ENCODE measurements at regions not wholly inside any gene's neighbourhood (a gene's known extent, or its start where the extent isn't known, plus 50 kb on each side); places are given as distances from the start of the nearest gene placed in this dataset.

DNA sequence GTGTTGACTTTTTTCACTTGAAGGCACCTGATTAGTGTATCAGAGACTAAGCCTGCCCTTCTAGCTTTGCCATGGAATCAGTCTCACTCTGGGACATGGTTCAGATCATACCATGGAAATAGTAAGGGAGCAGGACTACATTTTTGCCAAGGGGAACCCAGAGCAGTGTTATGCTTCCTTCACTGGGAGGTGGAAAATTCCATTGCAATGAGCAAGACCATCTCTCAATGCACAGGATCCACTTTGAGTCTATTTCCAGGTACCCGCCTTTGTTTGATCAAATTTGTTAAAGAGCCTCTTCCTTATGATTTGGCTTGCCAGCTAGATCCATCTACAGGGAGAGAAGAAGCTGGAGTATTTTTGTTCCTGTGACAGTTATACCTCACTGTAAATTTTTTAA is 395.8 kb downstream of the MTX2 start:
- TF ChIP-seq YY1 (IDR thresholded peaks at IDR 0.05; ENCODE audit: low read depth), result no peak
- no peak for TF ChIP-seq RAD21 (IDR thresholded peaks at IDR 0.05; ENCODE audit: low read depth)
- TF ChIP-seq, protein P1, sequence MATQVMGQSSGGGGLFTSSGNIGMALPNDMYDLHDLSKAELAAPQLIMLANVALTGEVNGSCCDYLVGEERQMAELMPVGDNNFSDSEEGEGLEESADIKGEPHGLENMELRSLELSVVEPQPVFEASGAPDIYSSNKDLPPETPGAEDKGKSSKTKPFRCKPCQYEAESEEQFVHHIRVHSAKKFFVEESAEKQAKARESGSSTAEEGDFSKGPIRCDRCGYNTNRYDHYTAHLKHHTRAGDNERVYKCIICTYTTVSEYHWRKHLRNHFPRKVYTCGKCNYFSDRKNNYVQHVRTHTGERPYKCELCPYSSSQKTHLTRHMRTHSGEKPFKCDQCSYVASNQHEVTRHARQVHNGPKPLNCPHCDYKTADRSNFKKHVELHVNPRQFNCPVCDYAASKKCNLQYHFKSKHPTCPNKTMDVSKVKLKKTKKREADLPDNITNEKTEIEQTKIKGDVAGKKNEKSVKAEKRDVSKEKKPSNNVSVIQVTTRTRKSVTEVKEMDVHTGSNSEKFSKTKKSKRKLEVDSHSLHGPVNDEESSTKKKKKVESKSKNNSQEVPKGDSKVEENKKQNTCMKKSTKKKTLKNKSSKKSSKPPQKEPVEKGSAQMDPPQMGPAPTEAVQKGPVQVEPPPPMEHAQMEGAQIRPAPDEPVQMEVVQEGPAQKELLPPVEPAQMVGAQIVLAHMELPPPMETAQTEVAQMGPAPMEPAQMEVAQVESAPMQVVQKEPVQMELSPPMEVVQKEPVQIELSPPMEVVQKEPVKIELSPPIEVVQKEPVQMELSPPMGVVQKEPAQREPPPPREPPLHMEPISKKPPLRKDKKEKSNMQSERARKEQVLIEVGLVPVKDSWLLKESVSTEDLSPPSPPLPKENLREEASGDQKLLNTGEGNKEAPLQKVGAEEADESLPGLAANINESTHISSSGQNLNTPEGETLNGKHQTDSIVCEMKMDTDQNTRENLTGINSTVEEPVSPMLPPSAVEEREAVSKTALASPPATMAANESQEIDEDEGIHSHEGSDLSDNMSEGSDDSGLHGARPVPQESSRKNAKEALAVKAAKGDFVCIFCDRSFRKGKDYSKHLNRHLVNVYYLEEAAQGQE (IDR thresholded peaks at IDR 0.05; ENCODE audit: low read depth), result no peak
- no peak for TF ChIP-seq EP300 (IDR thresholded peaks at IDR 0.05; ENCODE audit: borderline replicate concordance)
- no peak for TF ChIP-seq CEBPB (IDR thresholded peaks at IDR 0.05)
- TF ChIP-seq TCF12 (IDR thresholded peaks at IDR 0.05; ENCODE audit: low read depth), result no peak
- TF ChIP-seq TEAD4 (IDR thresholded peaks at IDR 0.05), result no peak
- no peak for TF ChIP-seq TAF1 (IDR thresholded peaks at IDR 0.05; ENCODE audit: low read depth)
- TF ChIP-seq, protein P2, sequence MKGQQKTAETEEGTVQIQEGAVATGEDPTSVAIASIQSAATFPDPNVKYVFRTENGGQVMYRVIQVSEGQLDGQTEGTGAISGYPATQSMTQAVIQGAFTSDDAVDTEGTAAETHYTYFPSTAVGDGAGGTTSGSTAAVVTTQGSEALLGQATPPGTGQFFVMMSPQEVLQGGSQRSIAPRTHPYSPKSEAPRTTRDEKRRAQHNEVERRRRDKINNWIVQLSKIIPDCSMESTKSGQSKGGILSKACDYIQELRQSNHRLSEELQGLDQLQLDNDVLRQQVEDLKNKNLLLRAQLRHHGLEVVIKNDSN (IDR thresholded peaks at IDR 0.05), result no peak
- TF ChIP-seq CREB1 (IDR thresholded peaks at IDR 0.05; ENCODE audit: low read depth), result no peak
- TF ChIP-seq NFIC (IDR thresholded peaks at IDR 0.05), result no peak
